T-helper 2 cell treated with Interferon-gamma antibody and Interleukin-4, amounts not matched to agents 5 μg/mL and 100 μg/mL, for 36 hours (primary cell): ENCODE measurements at regions not wholly inside any gene's neighbourhood (a gene's known extent, or its start where the extent isn't known, plus 50 kb on each side); places are given as distances from the start of the nearest gene placed in this dataset.

Experiments used
- DNase-seq: peaks from one replicate; pipeline ENCODE4 v3.0.0; 2021; ENCODE audit warnings: low spot score
- H3K27ac Mint-ChIP-seq: one replicate; pipeline ENCODE4 v1.8.0; 2021; ENCODE audit warnings: mild to moderate bottlenecking, mixed read lengths
- H3K27me3 Mint-ChIP-seq: one replicate; pipeline ENCODE4 v1.8.0; 2021; ENCODE audit warnings: low read depth, mixed read lengths
- H3K36me3 Mint-ChIP-seq: one replicate; pipeline ENCODE4 v1.8.0; 2021; ENCODE audit warnings: low read depth, mixed read lengths
- H3K4me1 Mint-ChIP-seq: one replicate; pipeline ENCODE4 v1.8.0; 2021; ENCODE audit warnings: low read depth, mixed read lengths
- H3K4me3 Mint-ChIP-seq: one replicate; pipeline ENCODE4 v1.8.0; 2022; ENCODE audit warnings: mild to moderate bottlenecking, moderate library complexity, mixed read lengths
- H3K9me3 Mint-ChIP-seq: one replicate; pipeline ENCODE4 v1.8.0; 2021; ENCODE audit warnings: mixed read lengths

DNA sequence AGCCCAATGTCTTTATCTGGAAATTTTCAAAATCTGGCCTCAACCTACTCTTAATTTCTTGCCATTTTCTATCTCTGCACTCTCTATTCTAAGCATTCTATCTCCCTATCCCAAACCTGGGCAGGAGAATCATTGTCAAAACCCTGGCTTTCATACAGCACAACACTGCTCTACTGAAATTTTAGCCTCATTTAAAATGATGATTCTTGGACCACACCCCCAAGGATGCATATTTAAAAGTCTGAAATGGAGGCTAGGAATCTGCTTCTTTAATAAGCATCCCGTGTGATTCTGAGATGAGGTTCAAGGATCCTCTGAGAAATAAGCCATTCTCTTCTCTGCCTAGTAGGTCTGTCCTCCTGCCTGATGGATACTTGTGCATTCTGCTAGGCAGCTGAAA is 50.8 kb upstream of the EGR2 start:
- Mint-ChIP-seq H3K4me3 (no peak overlapping the region), H3K36me3 (no peaks in the 10 kb centered on the region), H3K9me3 (peaks cover 8% of the 10 kb centered on the region), H3K4me1 (peaks cover 8% of the 10 kb centered on the region), H3K27ac (no peak overlapping the region), H3K27me3 (peaks cover 11% of the 10 kb centered on the region)
- DNase-seq: no peak

DNA sequence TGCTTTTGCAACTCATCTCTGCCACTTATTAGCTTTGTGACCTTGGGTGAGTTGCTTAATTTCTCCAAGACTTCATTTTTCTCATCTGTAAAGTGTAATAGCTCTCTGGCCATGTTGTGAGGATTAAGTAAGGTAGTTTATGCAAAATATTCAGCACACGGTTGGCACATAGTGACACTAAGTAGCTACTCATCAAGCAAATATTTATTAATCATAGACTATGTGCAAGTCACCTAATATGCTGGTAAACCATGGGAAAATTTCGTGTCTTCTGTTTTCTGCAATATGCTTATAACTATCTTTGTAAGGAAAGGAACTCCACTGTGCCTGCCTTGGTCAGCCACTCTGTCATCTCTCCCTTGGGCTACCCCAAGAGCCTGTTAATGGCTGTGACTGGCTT is 50.3 kb upstream of the EGR2 start:
- DNase-seq: no peak
- Mint-ChIP-seq H3K27me3 (peaks cover 12% of the 10 kb centered on the region), H3K4me3 (no peak overlapping the region), H3K36me3 (no peaks in the 10 kb centered on the region), H3K9me3 (peaks cover 10% of the 10 kb centered on the region), H3K27ac (no peak overlapping the region), H3K4me1 (peaks cover 9% of the 10 kb centered on the region)
